Activated CD4-positive, CD25-positive, alpha-beta regulatory T cell (primary cell): ENCODE measurements at regions not wholly inside any gene's neighbourhood (a gene's known extent, or its start where the extent isn't known, plus 50 kb on each side); places are given as distances from the start of the nearest gene placed in this dataset.
A peak's percentile ranks its signal among the peaks of the same experiment; 100 is the strongest.

Experiments
- DNase-seq, 4 experiments: peaks; one replicate each; lab custom pipeline; 2025; lab: John Stamatoyannopoulos, UW

DNA sequence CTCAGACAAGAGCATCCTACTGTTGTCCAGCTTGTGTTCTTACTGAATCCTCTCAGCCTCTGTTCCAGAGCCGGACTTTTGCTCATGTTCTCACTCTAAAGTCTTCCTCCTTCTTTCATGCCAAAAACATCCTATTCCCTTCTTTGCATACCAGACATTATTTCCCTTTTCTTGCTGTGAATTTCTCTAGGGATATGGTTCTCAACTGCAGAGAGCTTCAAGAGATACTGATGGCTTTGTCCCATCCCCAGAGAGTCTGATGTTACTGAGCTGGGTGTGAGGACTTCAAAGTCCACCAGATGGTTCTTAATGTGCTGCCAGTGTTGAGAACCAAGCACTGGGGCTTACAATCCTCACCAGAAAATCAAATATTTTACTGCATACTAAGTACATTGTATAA is 98.6 kb upstream of the FER start:
- DNase-seq, result no peak

DNA sequence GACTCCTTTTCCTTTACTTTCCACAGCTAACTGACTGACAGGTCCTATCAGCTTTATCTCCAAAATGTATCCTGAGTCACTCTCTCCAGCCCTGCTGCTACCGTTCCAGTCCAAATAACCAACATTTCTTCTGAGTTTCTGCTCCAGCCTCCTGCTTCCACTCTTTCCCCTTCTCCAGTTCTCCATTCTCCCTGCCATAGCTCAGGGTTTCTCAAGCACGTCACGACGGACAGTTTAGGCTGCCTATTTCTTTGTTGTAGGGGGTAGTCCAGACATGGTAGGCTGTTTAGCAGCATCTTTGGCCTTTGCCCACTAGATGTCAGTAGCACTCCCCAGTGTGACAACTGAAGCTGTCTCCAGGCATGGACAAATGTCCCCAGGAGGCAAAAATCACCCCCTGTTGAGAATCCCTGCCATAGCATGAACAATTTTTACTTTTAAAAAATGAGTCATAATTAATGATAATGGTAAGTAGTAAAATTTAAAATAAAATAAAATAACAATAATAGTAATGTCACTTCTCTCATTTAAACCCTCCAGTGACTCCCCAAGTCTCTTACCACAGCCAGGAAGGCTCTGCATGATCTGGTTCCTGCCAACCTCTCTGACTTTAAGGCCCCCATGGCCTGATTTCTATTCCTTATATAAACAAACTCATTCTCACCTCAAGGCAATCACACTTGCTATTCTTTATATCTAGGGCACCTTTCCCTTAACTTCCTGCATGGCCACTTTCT is 105.4 kb upstream of the FER start:
- DNase-seq, result peak in 3 of 4 experiments; percentile 0 to 6 (median 1)

DNA sequence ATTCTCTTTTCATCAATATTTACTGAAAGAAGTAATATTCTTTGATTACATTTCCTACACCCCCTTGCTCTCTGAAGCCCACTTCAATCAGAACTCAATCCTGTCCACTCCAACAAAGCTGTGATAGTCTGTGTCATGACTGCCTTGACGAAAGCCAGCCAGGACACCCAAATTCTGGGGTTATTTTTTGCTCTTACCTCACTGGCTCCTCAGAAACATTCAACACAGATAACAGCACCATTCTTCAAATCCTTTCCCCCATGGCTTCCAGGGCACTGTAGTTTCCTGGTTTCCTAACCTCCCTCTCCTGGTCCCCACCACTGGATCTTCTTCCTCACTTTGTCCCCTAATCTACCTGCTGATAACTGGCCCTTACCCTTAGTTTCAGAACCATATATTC is 106.1 kb upstream of the FER start:
- no peak for DNase-seq

DNA sequence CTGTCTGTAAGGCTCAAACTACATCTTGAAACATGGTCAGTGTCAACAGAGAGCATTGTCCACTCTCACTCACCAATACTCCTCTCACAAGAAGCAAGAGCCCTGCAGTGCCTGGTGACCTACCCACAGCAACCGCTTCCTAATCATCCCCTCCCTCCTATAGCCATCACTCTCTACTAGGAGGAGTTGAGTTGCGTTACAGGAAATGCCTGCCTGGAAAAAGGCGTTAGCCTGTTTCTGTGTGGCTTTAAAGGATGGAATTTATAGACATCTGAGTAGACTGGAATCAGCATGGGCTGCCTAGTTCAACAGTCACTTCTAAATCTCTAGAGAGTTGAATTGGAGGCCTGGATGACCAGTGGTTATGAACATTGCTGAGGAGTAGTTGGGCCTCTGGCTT is 108.3 kb upstream of the FER start:
- DNase-seq, result no peak

DNA sequence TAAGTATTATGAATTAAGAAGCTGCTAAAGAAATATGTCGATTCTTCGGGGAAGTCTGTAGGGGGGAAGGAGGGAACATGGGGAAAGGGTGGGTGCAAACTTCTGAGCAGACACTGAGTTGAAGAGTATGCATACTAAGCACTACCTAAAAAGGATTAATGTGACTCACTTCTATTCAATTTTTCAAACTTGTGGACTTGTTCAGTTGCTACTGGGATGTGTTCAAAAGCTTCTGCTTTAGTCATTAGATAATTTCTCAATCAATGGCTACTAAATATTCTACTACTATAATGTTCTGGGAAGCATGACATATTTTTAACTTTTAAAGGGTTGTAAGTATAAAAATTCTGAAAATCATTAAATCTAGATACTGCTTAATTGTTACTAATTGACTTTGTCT is 109.7 kb upstream of the FER start:
- DNase-seq, result no peak

DNA sequence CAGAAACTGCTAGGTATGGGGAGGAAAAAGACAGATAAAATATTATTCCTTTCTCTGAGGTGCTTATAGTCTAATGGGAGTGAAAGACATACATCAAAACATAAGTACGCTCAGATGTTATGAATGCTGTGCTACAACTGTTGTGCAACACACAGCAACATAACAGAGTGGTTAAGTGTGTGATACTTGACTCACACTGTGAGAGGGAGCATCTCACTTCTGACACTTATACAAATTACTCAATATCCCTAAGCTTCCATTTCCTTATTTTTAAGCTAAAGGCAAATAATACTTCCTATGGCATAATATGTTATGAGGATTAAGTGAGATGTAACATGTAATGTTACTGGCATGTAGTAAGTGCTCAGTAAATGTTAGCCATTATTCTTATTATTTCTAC is 110.6 kb upstream of the FER start:
- DNase-seq, result no peak

DNA sequence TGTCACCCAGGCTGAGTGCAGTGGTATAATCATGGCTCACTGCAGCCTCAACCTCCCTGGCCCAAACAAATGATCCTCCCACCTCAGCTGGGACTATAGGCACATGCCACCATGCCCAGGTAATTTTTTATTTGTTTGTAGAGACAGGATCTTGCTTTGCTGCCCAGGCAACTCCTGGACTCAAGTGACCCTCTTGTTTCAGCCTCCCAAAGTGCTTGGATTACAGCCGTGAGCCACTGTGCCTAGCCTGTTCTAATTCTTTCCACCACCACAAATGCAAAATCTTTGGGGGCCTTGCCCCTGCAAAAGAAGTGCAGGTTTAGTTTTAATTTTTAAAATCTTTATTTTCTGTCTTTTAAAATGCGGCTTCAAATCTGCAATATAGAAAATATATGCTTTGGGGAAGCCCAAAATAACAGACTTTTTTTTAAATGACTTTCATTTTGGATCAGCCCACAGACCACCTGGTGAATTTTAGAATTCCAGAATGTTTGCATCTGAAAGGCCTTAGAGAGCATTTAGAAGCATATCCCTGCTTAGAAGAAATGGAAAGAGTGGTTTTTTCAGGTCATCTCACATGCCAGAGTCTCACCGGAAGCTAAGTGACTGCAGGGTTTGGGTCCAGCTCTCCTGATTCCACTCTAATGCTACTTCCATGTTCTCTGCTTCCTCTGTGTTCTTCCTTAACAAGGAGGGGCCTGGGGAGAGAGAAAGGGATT is 111.4 kb upstream of the FER start:
- no peak for DNase-seq

DNA sequence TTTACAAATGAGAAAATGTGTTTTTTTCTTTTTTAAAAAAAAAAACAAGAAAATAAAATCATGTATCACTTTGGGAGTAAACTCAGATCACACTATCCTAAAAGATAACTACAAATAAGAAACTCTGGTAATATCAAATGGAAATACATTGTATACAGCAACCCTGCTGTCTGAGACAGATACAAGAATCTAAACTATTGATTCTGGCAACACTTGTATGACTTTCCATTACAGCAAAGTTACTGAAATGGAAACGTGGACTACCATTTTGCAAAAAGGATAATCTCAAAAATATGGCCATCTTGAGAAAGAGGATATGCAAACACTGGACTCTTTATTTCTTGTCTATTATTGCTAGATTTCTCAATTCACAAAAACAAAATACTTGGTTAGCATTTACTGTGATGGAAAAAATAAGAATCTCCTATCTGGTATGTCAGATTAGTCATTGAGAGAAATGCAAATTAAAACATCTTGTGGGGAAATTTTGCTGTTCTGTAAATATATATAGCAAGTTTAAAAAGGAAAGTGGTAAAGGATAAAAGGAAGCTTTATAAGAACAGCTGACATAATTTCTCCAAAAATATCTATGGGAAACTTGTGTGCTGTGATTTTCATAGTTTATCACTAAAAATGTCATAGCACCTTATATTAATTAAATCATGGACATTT is 112.9 kb upstream of the FER start:
- no peak for DNase-seq

DNA sequence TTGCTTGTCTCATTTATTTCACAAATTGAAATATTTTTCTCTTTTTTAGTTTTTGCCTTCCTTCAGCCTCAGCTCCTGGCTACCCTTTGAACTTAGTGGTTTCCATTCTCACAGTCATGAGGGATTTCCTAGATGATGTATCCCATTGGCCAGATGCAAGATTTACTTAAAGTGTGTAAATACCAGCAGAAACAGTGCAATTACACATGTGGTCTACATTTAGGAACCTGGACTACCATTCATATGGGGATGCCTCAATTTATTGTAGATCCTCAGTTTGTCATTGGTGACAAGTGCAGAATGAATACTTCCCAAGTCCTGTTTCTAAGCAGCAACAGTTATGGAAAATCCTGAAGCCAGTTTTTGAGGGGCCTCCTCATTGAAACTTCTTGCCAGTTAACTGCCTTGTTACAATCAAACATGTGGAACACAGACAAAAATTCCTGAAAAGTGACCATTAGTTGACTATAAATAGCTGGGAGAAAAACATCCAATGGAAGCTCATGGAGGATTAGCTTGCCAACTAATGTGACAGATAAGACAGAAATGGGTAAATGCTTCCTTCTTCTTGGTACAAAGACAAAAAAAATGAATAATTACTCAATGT is 113.6 kb upstream of the FER start:
- no peak for DNase-seq

DNA sequence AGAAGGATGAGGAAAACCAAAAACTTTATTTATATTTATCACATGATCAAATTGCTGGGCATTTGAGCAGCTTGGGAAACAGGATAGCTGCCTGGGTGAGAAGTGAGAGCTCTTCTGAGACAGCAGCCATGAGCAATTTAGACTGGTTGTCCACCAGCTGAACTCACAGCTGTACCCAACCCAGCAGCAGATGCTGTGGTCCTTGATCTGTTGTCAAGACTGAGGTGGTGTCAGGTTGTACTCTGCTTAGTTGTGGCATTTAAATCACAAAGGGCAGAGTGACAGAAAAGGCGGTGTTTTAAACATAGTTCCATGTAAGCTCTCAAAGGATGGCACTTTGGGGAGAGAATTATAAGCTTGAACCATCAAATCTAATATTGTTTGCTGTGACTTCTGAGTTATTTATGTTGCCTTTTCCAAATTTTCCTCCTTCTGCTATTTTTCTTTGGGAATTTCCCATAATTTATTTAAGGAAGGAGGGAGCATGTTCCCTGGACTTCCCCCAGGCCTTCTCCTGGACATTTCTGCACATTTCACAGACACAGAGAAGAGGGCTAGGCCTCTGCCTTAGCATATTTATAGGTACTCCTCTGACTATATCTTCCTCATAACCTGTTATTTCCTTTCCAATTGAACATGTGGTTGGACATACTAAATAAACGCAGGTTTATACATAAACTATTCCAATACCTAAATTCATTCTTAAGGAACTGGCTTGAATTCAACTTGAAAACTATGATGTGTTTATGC is 117.7 kb upstream of the FER start:
- DNase-seq, result no peak

DNA sequence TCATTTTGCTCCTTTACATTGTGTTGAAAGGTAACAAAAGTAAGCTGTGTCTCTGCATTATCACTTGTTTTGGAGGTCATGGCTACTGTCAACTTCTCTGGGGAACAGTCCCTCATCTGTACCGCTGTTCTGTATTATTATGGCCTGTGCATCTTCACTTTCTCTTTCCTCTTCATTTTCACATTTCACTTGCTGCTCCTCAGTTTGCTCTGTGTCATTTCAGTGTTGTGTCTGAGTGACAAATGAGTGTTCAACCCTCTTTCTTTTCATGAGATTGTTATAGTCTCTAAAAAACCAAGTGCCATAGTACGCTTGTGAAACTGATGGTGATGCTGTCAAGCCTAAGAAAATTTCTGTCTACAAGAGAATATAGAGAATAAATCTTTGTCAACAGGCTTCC is 122.0 kb upstream of the FER start:
- no peak for DNase-seq

DNA sequence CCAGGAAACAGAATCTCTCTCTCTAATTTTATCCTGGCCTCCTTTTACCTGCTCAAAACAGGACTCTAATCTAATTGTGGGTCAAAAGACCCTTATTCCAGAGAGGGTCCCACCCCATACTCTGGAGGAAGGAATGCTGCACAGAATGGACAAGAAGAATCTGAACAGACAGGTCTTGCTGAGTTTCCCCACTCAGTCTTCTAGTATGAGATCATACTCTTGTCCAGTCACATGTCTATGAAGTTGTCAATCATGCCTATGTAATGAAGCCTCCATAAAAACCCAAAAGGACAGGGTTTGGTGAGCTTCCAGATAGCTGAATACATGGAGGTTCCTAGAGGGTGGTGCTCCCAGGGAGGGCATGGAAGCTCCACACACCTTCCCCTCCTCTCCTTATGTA is 123.9 kb upstream of the FER start:
- DNase-seq, result no peak

DNA sequence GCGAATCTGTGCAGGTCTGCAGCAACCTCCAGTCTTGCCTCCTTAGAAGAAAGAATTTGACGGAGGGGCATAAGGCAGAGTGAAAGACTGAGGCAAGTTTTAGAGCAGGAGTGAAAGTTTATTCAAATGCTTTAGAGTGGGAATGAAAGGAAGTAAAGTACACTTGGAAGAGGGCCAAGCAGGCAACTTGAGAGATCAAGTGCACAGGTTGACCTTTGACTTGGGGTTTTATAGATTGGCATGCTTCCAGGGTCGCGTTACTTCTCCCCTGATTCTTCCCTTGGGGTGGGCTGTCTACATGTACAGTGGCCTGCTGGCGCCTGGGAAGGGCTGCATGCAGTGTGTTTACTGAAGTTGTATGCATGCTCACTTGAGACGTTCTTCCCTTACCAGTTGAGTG is 127.2 kb upstream of the FER start:
- DNase-seq, result no peak

DNA sequence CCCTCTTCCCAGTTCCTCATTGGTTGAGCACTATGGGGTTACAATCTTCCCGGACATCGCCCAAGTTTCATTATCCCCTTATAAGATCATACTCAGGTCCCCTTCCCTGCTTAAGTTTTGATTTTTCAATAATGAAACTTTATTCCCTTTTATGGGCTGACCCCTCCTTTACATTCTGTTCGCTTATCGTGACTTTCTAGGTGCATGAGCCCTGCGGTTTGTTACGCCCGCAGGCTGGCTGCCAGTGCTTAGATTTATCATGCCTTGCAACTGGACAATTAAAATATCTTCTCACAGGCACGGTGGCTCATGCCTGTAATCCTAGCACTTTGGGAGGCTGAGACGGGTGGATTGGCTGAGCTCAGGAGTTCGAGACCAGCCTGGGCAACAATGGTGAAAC is 127.9 kb upstream of the FER start:
- no peak for DNase-seq

DNA sequence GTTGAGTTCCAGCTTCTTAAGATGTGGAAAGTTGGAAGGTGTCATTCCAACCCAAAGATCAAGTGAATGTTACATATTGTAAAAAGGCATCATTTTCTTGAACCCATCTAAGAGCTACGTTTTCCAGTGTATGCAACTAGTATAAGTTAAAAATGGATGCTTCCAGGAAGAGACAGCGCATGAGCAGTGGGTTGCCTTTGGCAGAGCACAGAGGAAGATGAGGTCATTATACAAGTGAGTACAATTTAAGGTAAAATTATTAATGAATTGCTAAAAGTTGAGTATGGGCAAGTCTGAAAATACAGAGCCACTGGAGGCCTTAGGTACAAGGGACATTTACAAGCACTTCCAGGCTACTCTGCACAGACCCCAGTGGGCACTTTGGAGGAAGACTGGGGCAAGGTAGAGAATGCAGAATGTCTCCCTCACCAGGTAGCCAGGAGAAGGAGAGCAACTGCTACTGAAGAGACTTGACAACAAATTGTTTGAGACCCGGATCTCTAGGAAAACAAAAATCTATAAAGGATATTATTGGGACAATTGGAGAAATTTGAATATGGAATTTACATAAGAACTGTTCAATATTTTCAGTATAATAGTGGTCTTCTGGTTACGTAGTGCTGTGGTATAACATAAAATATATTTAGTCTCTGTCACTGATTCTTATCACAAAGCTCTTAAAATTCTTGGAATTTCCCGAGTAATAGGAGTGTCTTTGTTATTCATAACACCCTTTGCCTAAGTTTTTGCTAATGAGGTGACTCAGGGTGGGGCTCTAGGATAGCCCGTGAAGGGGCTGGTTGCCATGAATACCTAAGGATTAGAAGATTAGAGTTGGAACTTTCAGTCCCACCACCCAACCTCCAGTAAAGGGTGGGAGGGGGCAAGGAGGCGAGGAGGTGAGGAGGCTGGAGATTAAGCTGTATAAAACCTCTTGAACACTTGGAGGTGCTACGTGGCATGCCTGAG is 129.9 kb upstream of the FER start:
- DNase-seq, result no peak

DNA sequence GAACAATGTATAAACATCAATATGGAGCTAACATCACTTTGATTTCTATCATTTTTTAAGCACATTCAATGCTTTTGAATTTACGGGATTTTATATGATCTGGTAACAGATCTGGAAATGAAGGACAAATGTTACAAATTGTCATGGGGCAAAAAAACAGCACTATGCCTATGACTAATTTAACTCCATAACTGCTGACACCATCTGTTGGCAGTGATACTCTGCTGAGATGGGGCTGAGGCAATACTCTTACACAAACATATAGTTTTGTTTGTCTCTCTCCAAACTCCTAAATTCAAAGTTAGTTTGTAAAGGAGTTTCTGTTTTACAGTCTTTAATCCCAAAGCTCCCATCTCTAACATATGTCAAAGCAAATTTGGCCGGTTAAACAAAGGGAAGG is 132.5 kb upstream of the FER start:
- no peak for DNase-seq

DNA sequence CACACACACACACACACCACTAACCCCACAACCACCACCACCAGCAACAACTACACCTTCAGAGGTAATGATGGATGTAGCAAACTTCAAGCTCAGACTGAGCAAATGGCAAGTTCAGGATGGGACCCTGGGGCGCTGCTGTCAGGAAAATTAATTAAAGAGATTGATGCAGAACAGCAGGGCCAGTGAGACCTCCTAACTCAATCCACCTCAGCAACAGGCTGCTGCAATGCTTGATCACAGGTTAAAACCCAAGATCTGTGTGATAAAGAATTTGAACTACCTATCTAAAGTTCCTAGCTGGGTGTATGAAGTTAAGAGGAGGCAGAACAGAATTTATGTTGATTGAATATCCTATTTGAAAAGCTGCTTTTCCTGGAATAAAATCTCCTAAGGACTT is 140.3 kb upstream of the FER start:
- DNase-seq, result no peak

DNA sequence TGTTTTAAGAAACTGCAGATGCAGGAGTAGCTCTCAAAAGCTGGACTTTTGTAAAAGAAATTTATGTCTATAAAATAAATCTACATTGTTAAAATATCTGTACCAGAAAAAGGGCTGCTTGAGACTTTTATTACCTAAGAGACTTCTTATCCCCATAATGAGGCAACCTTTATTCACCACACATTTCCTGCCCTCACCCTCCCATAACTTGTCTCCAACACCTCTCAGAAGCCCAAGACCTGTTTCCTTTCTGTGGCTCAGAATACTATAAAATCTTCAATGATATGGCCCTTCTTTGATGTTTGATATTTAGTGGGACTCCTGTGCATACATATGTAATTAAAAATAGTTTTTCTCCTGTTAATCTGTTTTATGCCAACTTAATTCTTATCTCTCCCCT is 141.5 kb upstream of the FER start:
- DNase-seq, result no peak

DNA sequence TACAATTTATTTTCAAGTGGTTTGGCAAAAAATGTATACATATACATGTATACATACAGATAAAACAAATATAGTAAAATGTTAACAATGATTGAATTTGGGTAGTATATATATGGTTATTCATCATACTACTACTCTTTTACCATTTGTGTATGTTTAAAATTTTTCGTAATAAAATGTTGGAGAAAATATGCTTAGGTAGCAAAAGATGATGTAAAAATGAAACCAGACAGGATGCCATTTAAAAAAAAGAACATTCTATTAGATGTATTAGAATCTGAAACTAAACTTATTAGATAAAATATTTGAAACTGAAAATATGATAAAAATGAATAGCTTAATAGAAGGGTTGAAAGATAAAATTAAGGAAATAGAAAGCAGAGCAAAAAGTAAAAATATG is 144.9 kb upstream of the FER start:
- DNase-seq, result no peak

DNA sequence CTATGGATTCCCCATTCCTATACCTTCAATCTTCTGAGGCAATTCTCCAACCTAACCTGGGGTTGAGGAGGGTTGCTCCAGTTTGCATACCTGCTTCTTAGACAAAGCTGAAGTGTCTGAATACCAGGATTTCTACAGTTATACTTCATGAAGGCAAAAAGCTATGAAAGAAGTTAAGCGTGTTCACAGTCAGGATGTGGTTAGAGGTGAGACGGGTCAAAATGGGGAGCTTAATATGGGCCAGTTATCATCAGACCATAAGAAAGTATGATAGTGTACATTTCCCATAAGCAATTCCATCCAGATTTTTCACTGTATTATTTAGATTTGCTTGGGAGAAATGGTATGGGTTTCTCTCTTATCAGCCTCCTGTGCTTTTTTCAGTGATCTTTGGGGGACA is 156.9 kb upstream of the FER start:
- no peak for DNase-seq

DNA sequence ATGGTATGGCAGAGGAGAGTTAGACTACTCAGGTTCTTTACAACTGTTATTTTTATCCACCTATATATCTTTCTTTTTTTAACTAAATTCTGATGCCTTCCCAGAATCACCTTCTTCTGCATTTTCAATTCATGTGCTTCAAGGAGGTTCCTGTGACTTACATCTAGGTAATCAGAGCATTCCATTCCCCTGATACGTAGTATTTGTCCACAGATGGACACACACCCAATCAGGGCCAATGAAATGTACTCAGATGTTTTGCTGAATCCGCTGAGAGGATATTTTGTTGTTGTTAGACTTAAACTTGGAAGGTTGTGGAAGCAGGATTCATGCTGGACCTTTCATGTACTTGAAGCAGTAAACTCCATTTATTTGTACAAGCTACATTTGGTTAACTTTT is 159.4 kb upstream of the FER start:
- no peak for DNase-seq
